Glutamatergic neuron (in vitro differentiated cells): ENCODE measurements at regions not wholly inside any gene's neighbourhood (a gene's known extent, or its start where the extent isn't known, plus 50 kb on each side); places are given as distances from the start of the nearest gene placed in this dataset.
"Not testable (repeated sequence)": the region's sequence is repeated elsewhere in the genome, so short reads cannot be mapped to it uniquely, and the experiment has no call there.

Source experiments
- DNase-seq: peaks from one replicate; pipeline ENCODE4 v3.0.0; 2022
- H3K27ac Mint-ChIP-seq: one replicate; pipeline ENCODE4 v1.8.0; 2020; ENCODE audit warnings: mild to moderate bottlenecking, mixed read lengths, inconsistent platforms; ENCODE audit not compliant: unreplicated experiment
- H3K27me3 Mint-ChIP-seq: one replicate; pipeline ENCODE4 v1.8.0; 2020; ENCODE audit warnings: mild to moderate bottlenecking, moderate library complexity, mixed read lengths, inconsistent platforms; ENCODE audit not compliant: unreplicated experiment
- H3K36me3 Mint-ChIP-seq: one replicate; pipeline ENCODE4 v1.8.0; 2020; ENCODE audit warnings: mild to moderate bottlenecking, mixed read lengths, inconsistent platforms; ENCODE audit not compliant: unreplicated experiment
- H3K4me1 Mint-ChIP-seq: one replicate; pipeline ENCODE4 v1.8.0; 2020; ENCODE audit warnings: mild to moderate bottlenecking, low read depth, mixed read lengths, inconsistent platforms; ENCODE audit not compliant: unreplicated experiment
- H3K4me3 Mint-ChIP-seq: one replicate; pipeline ENCODE4 v1.8.0; 2020; ENCODE audit warnings: mild to moderate bottlenecking, mixed read lengths, inconsistent platforms; ENCODE audit not compliant: unreplicated experiment
- H3K9me3 Mint-ChIP-seq: one replicate; pipeline ENCODE4 v1.8.0; 2020; ENCODE audit warnings: mild to moderate bottlenecking, moderate library complexity, mixed read lengths, inconsistent platforms; ENCODE audit not compliant: unreplicated experiment
- CTCF ChIP-seq: fragments of 200-600 bp; sonication (generic); IDR thresholded peaks from one replicate; pipeline ENCODE4 v1.5.0; 2021; ENCODE audit not compliant: partially characterized antibody, unreplicated experiment

- Mint-ChIP-seq H3K36me3 (peaks cover 5% of the 10 kb centered on the region), H3K4me1 (peaks cover 1% of the 10 kb centered on the region), H3K9me3 (peaks cover 2% of the 10 kb centered on the region), H3K27ac (no peak overlapping the region), H3K27me3 (peaks cover 3% of the 10 kb centered on the region), H3K4me3 (no peak overlapping the region)
- no peak for TF ChIP-seq CTCF
- DNase-seq, result no peak
Observed at GRCh38 chr10:47164126-47164799, 135.7 kb upstream of the GDF10 start.

GRCh38 chr10:47164800-47165128 is 135.2 kb upstream of the GDF10 start:
- no peak for DNase-seq
- Mint-ChIP-seq H3K4me1 (peaks cover 1% of the 10 kb centered on the region), H3K9me3 (peaks cover 2% of the 10 kb centered on the region), H3K27ac (no peak overlapping the region), H3K36me3 (peaks cover 6% of the 10 kb centered on the region), H3K27me3 (peaks cover 3% of the 10 kb centered on the region), H3K4me3 (no peak overlapping the region)
- no peak for TF ChIP-seq CTCF

- Mint-ChIP-seq H3K4me1 (peaks cover 1% of the 10 kb centered on the region), H3K4me3 (no peak overlapping the region), H3K36me3 (peaks cover 6% of the 10 kb centered on the region), H3K9me3 (peaks cover 2% of the 10 kb centered on the region), H3K27me3 (peaks cover 3% of the 10 kb centered on the region), H3K27ac (no peak overlapping the region)
- no peak for DNase-seq
- TF ChIP-seq CTCF, result no peak
Observed at GRCh38 chr10:47165168-47165710, 134.8 kb upstream of the GDF10 start.

- DNase-seq, result no peak
- Mint-ChIP-seq H3K27ac (no peak overlapping the region), H3K9me3 (peaks cover 2% of the 10 kb centered on the region), H3K4me1 (peaks cover 1% of the 10 kb centered on the region), H3K27me3 (peaks cover 3% of the 10 kb centered on the region), H3K36me3 (peaks cover 6% of the 10 kb centered on the region), H3K4me3 (no peak overlapping the region)
- TF ChIP-seq CTCF, result no peak
Observed at GRCh38 chr10:47165711-47166404, 134.1 kb upstream of the GDF10 start.

- DNase-seq, result no peak
- H3K4me1 Mint-ChIP-seq, result peaks cover 1% of the 10 kb centered on the region
- peaks cover 2% of the 10 kb centered on the region for H3K9me3 Mint-ChIP-seq
- H3K27me3 Mint-ChIP-seq, result peaks cover 3% of the 10 kb centered on the region
- no peak for TF ChIP-seq CTCF
- no peak overlapping the region for H3K27ac Mint-ChIP-seq
- H3K4me3 Mint-ChIP-seq, result no peak overlapping the region
- peaks cover 6% of the 10 kb centered on the region for H3K36me3 Mint-ChIP-seq
Observed at GRCh38 chr10:47166405-47166777, 133.6 kb upstream of the GDF10 start.

GRCh38 chr10:47166808-47167581 is 133.0 kb upstream of the GDF10 start:
- H3K36me3 Mint-ChIP-seq, H3K27me3 Mint-ChIP-seq: not testable (repeated sequence)

More at GRCh38 chr10:47166808-47167581, 133.0 kb upstream of the GDF10 start:
- H3K9me3 Mint-ChIP-seq, H3K4me3 Mint-ChIP-seq, H3K4me1 Mint-ChIP-seq, H3K27ac Mint-ChIP-seq, DNase-seq: not testable (repeated sequence)
